HFFc6 (cell line): ENCODE measurements at regions not wholly inside any gene's neighbourhood (a gene's known extent, or its start where the extent isn't known, plus 50 kb on each side); places are given as distances from the start of the nearest gene placed in this dataset.

Experiments used
- DNase-seq: peaks from one replicate; pipeline ENCODE4 v3.0.0-alpha.2; 2018
- H3K27ac Mint-ChIP-seq: 2 replicates; pipeline ENCODE4 v1.8.0; 2020; ENCODE audit warnings: mild to moderate bottlenecking, mixed read lengths
- H3K27me3 Mint-ChIP-seq: 2 replicates; pipeline ENCODE4 v1.8.0; 2021; ENCODE audit warnings: mild to moderate bottlenecking, moderate library complexity, mixed read lengths; ENCODE audit not compliant: insufficient read depth
- H3K36me3 Mint-ChIP-seq: 2 replicates; pipeline ENCODE4 v1.8.0; 2021; ENCODE audit warnings: low read depth, mixed read lengths
- H3K4me1 Mint-ChIP-seq: 2 replicates; pipeline ENCODE4 v1.8.0; 2020; ENCODE audit warnings: low read depth, mixed read lengths
- H3K4me3 Mint-ChIP-seq: 2 replicates; pipeline ENCODE4 v1.8.0; 2020; ENCODE audit warnings: mild to moderate bottlenecking, moderate library complexity, mixed read lengths
- H3K9me3 Mint-ChIP-seq: 2 replicates; pipeline ENCODE4 v1.8.0; 2020; ENCODE audit warnings: mild to moderate bottlenecking, mixed read lengths
- CTCF ChIP-seq: fragments of 200-600 bp; sonication (generic); IDR thresholded peaks from 2 replicates; pipeline ENCODE4 v1.5.0; 2021; ENCODE audit warnings: antibody characterized with exemption, mild to moderate bottlenecking

- Mint-ChIP-seq H3K4me1 (no peaks in the 10 kb centered on the region), H3K4me3 (no peak overlapping the region), H3K36me3 (no peaks in the 10 kb centered on the region), H3K9me3 (peaks cover 13% of the 10 kb centered on the region), H3K27me3 (no peaks in the 10 kb centered on the region), H3K27ac (no peak overlapping the region)
- no peak for TF ChIP-seq CTCF
- DNase-seq: no peak
Measured at GRCh38 chrX:33465137-33465536, 253.8 kb upstream of the DMD start.

GRCh38 chrX:33457102-33457501 lies 245.8 kb upstream of the DMD start:
- DNase-seq: no peak
- no peak overlapping the region for H3K27ac Mint-ChIP-seq

GRCh38 chrX:33447285-33447684 lies 235.9 kb upstream of the DMD start:
- H3K4me1 Mint-ChIP-seq: no peaks in the 10 kb centered on the region
- no peaks in the 10 kb centered on the region for H3K27me3 Mint-ChIP-seq
- H3K9me3 Mint-ChIP-seq: peaks cover 6% of the 10 kb centered on the region
- no peaks in the 10 kb centered on the region for H3K36me3 Mint-ChIP-seq
- TF ChIP-seq CTCF: no peak
- H3K27ac Mint-ChIP-seq: no peak overlapping the region
- no peak for DNase-seq
- no peak overlapping the region for H3K4me3 Mint-ChIP-seq

More at GRCh38 chrX:33457102-33457501, 245.8 kb upstream of the DMD start:
- H3K4me1 Mint-ChIP-seq: no peaks in the 10 kb centered on the region
- no peaks in the 10 kb centered on the region for H3K36me3 Mint-ChIP-seq
- no peak for TF ChIP-seq CTCF
- H3K4me3 Mint-ChIP-seq: no peak overlapping the region
- H3K9me3 Mint-ChIP-seq: peaks cover 13% of the 10 kb centered on the region
- no peaks in the 10 kb centered on the region for H3K27me3 Mint-ChIP-seq

GRCh38 chrX:33434256-33435092 lies 223.1 kb upstream of the DMD start:
- Mint-ChIP-seq H3K4me1 (no peaks in the 10 kb centered on the region), H3K27ac (no peak overlapping the region), H3K9me3 (no peaks in the 10 kb centered on the region), H3K4me3 (no peak overlapping the region), H3K36me3 (no peaks in the 10 kb centered on the region), H3K27me3 (no peaks in the 10 kb centered on the region)
- peak; percentile 7 for DNase-seq
- TF ChIP-seq CTCF: peak; percentile 77

- DNase-seq: no peak
- no peaks in the 10 kb centered on the region for H3K27me3 Mint-ChIP-seq
- no peak overlapping the region for H3K4me3 Mint-ChIP-seq
- no peaks in the 10 kb centered on the region for H3K36me3 Mint-ChIP-seq
- no peaks in the 10 kb centered on the region for H3K4me1 Mint-ChIP-seq
- no peak overlapping the region for H3K27ac Mint-ChIP-seq
- H3K9me3 Mint-ChIP-seq: 0 out of 2 replicates have a peak, but pooled peaks cover 5% of the 10 kb centered on the region
- TF ChIP-seq CTCF: no peak
Measured at GRCh38 chrX:33416273-33416805, 205.0 kb upstream of the DMD start.
